ENCODE measurements at regions not wholly inside any gene's neighbourhood (a gene's known extent, or its start where the extent isn't known, plus 50 kb on each side); places are given as distances from the start of the nearest gene placed in this dataset.

DNA sequence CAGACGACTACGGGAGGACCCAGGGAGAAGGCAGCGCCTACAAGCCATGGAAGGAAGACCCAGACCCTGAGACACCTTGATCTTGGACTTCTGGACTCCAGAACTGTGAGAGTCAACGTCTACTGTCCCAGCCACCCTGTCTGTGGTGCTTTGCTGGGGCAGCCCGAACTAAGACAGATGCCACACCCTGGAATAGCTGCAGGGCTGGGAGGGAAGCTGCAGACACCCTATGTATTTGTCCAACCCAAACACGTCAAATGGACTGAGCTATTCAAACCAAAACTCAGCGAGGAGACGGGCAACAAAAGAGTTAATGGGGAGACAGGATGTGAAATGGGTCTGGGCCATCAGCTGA is 169.3 kb downstream of the CTTN start:
- H3K36me3 ChIP-seq (ENCODE audit: control insufficient read depth, insufficient read depth, low read length) = no peaks in the 10 kb centered on the region
- H3K27me3 Mint-ChIP-seq (ENCODE audit: low read depth in 2 of 2) = peaks cover 19 to 23% of the 10 kb centered on the region in 2 donors
- DNase-seq = no peak
- H3K36me3 Mint-ChIP-seq = no peaks in the 10 kb centered on the region
- H3K4me3 Mint-ChIP-seq = no peak overlapping the region
- ATAC-seq = no peak
- no peak for TF ChIP-seq CTCF (IDR thresholded peaks at IDR 0.05)
- 75% methylated on average over 8 of the region's 8 CpGs for WGBS (ENCODE audit: insufficient coverage)
- intact Hi-C loops (cut with micrococcal nuclease) = no loop called here
- peaks cover 4% of the 10 kb centered on the region for H3K4me1 ChIP-seq (ENCODE audit: control insufficient read depth, insufficient read depth, low read length)
- no peaks in the 10 kb centered on the region for H3K9me3 ChIP-seq (ENCODE audit: control insufficient read depth, insufficient read depth, low read length)
- no peak overlapping the region for H3K4me3 ChIP-seq (ENCODE audit: low read length)
- no peak overlapping the region for H3K27ac Mint-ChIP-seq
- no peaks in the 10 kb centered on the region for H3K4me1 Mint-ChIP-seq
- H3K27ac ChIP-seq (ENCODE audit: low read length) = no peak overlapping the region
- peaks cover 6% of the 10 kb centered on the region for H3K27me3 ChIP-seq (ENCODE audit: control insufficient read depth, insufficient read depth, low read length)
- H3K9me3 Mint-ChIP-seq = no peaks in the 10 kb centered on the region

DNA sequence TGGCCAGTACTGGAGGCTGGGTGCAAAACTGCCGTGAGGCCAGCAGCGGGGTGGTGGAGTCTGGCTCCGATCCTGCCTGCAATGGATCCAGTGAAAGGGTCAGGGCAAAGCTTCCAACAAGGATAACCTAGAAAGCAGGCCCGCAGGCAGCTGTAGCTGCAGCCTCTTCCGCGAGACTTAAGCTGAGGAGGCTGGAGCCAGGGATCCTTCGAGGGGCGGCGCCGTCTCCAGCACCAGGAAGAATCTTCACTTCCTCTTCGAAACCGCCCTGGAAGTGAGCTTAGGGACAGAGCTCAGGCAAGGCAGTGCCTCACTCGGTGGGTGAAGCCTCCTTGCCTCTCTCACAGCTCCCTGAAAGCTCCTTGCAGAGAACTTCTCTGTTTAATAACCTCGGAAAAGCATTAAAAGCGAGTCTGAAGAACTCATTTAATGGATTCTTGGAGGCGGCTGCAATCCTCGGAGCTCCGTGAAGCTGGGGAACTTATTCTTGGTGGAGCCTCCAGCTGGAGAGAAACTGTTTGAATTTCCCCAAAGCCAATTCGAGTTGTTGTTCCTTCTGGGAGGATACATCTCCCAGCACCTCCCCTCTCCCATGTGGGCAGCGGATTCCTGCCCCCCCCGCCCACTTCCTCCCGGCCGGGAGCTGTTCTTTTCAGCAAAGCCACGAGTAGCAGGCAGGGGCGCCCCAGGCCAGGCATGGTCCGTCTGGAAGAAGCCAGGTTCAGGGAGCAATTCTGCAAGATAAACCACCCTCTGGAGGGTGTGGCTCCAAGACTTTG is 169.9 kb downstream of the CTTN start:
- Mint-ChIP-seq H3K27me3 (ENCODE audit: low read depth in 2 of 2) (peaks cover 18 to 23% of the 10 kb centered on the region in 2 donors), H3K27ac (no peak overlapping the region), H3K4me1 (no peaks in the 10 kb centered on the region), H3K4me3 (no peak overlapping the region), H3K9me3 (no peaks in the 10 kb centered on the region), H3K36me3 (no peaks in the 10 kb centered on the region)
- no peak overlapping the region for H3K27ac ChIP-seq (ENCODE audit: low read length)
- intact Hi-C loops (cut with micrococcal nuclease) = no loop called here
- H3K36me3 ChIP-seq (ENCODE audit: control insufficient read depth, insufficient read depth, low read length) = no peaks in the 10 kb centered on the region
- TF ChIP-seq CTCF (IDR thresholded peaks at IDR 0.05) = no peak
- peaks cover 4% of the 10 kb centered on the region for H3K4me1 ChIP-seq (ENCODE audit: control insufficient read depth, insufficient read depth, low read length)
- no peak overlapping the region for H3K4me3 ChIP-seq (ENCODE audit: low read length)
- ATAC-seq (no peak), DNase-seq (no peak)
- WGBS (ENCODE audit: insufficient coverage) = 4% methylated on average over 23 of the region's 26 CpGs
- H3K9me3 ChIP-seq (ENCODE audit: control insufficient read depth, insufficient read depth, low read length) = no peaks in the 10 kb centered on the region
- H3K27me3 ChIP-seq (ENCODE audit: control insufficient read depth, insufficient read depth, low read length) = peaks cover 6% of the 10 kb centered on the region

DNA sequence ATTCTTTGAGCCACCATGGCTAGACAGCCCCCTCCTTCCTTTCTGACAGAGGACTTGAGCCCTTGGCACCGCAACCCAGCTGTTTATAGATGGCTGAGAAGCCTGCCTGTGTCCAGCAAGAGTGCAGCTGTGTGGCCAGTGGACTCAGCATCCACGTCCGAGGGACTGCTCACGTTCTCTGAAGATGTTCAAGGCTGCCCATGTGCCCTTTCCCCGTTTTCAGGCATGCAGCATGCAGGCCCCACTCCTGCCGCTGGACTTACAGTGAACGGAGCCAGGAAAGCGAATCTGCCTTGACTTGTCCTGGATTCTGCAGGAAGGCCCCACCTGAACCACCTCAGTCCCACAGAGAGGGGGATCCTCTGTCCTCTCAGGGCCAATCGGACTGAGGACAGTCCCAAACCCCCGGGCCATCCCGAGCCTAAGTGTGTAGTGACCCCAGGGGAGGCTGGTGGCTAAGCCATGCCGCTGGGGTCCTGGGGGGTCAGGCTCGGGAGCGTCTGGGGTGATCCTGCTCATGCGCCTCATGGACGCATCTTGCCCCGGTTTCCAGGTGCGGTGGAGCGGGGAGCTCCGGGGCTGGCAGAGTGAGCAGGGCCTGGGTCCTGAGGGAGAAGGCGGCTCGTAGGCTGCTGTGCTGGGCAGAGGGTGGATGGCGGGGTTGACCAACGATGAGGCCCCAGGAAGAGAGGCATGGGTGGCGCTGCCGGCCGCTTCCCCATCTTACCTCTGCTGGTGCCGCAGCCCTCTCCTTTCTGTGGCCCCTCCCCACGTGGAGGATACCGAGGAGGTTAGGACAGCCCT is 170.7 kb downstream of the CTTN start:
- Mint-ChIP-seq H3K4me3 (no peak overlapping the region), H3K9me3 (no peaks in the 10 kb centered on the region), H3K4me1 (no peaks in the 10 kb centered on the region), H3K27ac (no peak overlapping the region), H3K36me3 (no peaks in the 10 kb centered on the region), H3K27me3 (ENCODE audit: low read depth in 2 of 2) (peaks cover 12 to 23% of the 10 kb centered on the region in 2 donors)
- peaks cover 6% of the 10 kb centered on the region for H3K27me3 ChIP-seq (ENCODE audit: control insufficient read depth, insufficient read depth, low read length)
- TF ChIP-seq CTCF (IDR thresholded peaks at IDR 0.05) = no peak
- H3K4me3 ChIP-seq (ENCODE audit: low read length) = no peak overlapping the region
- WGBS (ENCODE audit: insufficient coverage) = 87% methylated on average over 30 of the region's 30 CpGs
- H3K4me1 ChIP-seq (ENCODE audit: control insufficient read depth, insufficient read depth, low read length) = peaks cover 4% of the 10 kb centered on the region
- no peak overlapping the region for H3K27ac ChIP-seq (ENCODE audit: low read length)
- DNase-seq (no peak), ATAC-seq (no peak)
- H3K36me3 ChIP-seq (ENCODE audit: control insufficient read depth, insufficient read depth, low read length) = no peaks in the 10 kb centered on the region
- intact Hi-C loops (cut with micrococcal nuclease) = no loop called here
- H3K9me3 ChIP-seq (ENCODE audit: control insufficient read depth, insufficient read depth, low read length) = no peaks in the 10 kb centered on the region
